Glomerular visceral epithelial cell (primary cell): ENCODE measurements at regions not wholly inside any gene's neighbourhood (a gene's known extent, or its start where the extent isn't known, plus 50 kb on each side); places are given as distances from the start of the nearest gene placed in this dataset.

Experiments used
- DNase-seq: peaks from one replicate; pipeline ENCODE4 v3.0.0-alpha.2; 2016; ENCODE audit errors: extremely low spot score

DNA sequence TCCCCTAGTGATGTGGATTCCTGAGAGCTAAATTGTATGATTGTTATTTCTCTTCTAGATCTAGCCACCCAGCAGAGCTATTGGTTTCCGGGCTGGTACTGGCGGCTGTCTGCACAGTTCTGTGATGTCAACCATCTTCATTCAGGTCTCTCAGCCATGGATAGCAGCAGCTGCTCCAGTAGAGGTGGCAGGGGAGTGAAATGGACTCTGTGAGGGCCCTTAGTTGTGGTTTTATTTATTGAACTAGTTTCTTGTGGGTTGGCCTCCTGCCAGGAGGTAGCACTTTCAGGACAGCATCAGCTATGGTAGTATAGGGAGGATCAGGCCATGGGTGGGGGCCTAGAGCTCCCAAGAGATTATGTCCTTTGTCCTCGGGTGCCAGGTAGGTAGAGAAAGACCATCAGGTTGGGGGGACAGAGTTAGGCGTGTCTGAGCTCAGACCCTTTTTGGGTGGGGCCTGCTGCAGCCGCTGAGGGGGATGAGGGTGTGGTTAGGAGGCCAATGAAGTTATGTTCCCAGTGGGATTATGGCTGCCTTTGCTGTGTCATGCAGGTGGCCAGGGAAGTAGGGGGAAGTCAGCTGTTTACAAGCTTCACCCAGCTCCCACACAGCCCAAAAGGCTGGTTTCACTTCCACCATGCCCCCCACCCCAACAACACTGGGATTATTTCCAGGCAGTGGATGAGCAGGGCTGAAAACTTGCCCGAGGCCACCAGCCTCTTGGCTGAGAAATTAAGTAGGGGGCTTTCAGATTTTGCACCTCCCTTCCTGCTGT lies 55.1 kb upstream of the RGS4 start:
- peak; percentile 49 for DNase-seq

DNA sequence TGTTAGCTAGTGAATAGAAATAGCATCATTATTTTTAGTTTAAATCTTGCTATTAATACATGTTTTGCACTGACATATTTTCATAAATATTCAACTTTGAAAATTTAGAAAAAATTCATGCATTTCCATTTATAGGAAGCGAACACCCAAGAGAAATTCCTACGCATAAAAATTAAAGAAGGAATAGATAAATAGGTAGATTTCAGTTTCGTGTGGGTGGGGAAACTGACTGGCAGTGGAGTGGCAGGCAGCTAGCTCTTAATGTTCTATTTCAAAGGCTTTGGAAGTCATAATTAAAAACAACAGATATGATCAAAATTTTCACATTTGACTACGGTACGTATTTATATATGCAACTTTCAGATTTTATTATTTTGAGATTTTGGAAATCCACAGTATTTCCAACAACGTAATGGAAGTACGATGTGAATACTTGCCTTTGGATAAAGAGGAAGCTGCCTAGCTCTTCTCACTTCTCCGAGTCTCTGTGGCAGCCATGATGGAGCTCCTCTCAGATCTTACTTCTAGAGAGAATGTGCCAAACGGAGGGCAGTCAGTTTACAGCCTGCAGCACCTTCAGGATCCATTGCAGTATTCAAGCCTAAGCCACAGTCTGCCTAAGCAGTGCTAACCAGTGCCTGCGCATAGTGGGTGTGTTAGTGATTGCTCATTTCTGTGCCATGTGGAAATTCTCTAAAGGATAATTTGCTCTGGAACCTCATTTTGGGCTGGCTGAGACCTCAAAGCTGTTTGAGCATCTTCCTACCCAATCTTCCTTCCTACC lies 62.9 kb upstream of the RGS4 start:
- DNase-seq: no peak

DNA sequence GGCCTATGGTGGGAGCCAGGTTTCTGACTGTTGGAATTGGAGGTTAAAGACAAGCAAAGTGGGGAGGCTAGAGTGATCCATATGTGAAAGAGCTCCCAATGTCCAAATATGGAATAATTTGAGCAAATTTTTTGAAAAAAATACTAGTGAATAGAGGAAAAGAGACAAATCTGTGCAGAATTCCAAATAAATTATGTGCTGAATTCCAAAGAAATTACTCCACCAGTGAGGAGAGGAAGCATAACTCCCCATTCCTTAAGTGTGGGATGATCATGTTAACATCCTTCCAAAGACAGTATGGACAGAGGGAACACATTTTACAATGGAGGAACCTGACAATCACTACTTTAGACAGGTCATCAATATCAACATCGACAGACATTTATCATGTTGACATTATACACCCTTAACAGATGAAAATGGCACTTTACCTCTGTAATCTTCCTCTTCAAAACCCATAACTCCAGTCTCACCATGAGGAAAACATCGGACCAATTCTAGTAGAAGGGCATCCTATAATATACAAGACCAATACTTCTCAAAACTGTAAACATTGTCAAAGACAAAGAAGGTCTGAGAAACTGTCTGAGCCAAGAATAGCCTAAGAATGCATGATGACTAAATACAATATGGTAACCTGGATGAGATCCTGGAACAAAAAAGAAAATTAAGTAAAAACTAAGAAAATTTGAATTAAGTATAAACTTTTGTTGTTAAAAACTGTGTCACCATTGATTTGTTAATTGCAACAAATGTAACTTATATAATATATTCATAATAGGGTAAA lies 71.5 kb upstream of the RGS4 start:
- DNase-seq: no peak

DNA sequence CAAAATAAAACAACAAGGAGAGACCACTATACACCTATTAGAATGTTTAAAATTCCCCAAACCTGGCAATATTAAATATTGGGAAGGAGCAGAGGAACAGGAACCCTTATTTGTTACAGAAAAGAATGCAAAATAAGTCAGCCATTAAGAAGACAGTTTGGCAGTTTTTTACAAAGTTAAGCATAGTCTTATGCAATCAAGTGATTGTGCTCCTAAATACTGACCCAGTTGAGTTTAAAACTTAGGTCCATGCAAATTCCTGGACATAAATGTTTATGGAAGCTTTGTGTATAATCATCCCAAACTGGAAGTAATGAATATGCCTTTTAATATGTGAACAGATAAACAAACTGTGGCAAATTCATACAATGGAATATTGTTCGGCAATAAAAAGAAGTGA lies 72.9 kb upstream of the RGS4 start:
- no peak for DNase-seq

DNA sequence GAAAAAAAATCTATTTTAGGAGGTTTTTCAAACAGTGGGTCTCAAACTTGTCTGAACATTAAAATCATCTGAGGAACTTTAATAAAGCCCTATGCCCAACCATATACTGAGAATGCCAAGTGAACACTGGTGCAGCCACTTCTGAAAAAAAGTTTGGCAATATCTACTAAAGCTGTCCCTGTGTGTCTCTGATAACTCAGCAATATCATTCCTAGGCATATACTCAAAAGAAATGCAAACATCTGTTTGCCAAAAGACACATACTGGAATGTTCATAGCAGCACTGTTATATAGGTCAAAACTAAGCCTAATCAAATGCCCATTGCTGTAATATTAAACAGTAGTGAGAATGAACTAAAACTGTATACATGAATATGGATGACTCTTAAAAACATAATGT lies 74.2 kb upstream of the RGS4 start:
- DNase-seq: no peak

DNA sequence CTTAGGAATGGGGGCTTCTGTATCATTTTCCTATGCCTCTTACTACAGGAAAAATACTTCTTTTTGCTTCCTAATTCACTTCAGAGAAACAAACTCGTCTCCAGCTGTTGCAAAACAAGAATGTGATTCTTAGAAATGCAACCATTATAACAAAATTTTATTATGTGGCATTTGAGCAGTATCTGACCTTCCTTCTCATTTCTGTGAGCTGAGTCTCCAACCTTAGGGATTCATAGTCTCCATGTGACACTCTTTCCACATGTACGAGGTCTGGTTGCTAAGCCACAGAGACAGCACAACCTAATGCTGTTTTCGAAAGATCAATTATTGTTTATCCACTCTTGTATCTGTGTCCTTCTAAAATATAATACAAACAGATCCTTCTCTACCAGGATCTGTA lies 75.3 kb upstream of the RGS4 start:
- no peak for DNase-seq

DNA sequence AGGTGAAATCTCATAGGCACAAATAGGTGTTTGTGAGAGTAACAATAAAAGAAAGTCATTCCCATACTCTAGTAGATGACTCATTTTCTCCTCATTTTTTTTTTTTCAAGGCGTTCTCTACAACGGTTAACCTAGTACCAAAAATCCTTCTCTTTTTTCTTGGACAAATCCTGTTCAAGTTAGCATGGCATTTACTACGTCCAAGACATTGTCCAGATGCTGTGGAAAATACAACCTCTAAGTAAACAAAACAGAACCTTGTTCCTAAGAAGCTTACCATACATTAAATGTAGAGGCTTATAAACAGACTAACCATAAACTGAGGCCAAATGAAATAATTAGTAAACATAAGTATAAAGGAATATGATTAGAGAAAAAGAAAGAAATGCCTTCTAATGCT lies 76.2 kb upstream of the RGS4 start:
- DNase-seq: no peak

DNA sequence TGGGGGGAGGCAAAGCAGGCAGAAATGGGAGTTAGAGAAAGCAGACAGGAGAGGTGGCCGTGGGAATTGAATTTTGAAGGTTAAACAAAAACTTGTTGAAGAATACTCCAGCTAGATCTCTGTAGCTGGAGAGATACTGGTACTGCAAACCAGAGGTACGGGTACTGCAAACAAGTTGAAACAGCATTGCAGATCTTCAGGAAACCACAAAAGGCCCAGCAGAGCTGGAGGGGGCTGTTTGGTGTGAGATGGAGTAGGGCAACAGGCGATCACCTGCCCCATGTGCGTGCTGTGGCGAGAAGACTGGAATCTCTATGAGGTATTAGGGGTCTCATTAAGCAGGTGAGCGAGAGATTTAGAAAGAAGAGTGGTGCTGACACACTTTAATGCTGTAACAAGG lies 77.7 kb upstream of the RGS4 start:
- no peak for DNase-seq

DNA sequence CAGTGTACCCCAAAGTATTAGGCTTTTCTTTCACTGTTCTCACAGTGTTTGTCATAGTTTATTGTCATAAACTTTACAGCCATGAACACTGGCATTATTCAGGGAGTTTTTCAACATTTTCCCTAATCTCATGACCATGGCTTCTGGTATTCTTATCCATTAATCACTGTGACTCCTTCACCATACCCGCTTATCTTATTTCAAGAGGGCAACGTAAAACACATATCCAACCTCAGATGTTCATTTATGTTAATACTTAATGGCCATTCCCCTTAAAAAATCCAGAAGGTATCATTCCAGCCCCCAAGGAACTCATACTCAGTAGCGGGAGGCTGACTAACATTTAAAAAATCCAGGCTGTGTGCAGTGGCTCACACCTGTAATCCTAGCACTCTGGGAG lies 78.5 kb upstream of the RGS4 start:
- no peak for DNase-seq

DNA sequence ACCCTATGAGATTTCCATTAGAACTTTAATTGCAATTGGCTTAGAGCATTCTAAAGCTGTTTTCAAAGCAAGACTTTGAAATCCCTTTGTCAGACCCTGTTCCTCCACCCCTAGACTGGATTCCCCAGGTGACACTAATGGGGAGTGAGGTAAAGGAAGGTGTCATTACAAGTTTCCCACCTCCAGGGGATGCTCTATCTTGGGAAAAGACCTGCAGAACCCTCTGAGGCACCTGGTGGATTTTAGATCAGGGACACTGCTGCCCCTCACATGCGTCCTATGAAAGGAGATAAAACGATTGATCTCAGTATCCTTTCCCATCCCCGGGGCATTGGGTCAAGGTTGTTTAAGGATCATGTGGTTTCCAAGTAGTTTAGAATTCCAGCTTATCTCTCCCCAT lies 80.3 kb upstream of the RGS4 start:
- DNase-seq: no peak

DNA sequence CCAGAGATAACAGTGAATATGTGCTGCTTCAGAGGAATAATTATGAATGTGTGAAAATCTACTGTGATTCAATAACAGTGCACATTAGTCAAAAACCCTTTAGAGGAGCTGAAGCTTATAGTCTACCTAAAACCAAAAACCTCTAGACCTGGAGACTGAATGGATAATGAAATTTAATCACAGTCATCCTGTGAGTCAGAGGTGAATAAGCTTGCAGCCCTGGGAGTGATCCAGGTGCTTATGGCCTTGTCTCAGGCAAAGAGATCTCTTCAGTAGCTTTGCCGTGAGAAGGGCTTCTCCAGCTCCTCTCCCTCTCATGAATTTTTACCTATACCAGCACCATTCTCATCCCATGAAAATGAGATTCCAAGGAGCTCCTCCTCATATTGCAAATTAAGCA lies 81.3 kb upstream of the RGS4 start:
- peak; percentile 54 for DNase-seq

DNA sequence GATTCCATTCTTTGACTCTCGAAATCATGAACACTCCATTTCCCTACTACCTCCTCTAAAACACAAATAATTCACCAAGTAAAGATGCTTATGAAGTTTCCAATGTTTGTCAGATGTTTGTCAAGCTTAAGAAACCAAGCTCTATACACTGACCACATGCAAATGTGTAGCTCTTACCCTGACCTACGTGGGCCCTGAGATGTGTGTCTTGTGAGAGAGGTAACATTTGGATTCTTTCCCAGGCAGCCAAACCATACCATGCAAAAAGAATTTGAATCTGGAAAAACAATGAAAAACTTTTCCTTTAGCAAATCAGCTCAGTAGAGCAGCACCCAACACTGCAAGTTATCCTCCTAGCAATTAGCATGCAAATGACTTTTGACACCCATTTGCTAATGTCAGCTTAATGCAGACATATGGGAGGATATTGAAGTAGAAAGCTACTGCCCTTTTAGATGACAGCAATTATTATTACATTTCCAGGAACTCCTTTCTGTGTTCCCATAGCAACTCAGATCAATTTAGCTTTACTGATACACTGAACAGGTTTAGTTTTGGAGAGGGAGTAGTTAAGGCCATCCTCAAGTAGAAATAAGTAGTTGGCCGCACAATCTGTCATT lies 83.2 kb upstream of the RGS4 start:
- no peak for DNase-seq

DNA sequence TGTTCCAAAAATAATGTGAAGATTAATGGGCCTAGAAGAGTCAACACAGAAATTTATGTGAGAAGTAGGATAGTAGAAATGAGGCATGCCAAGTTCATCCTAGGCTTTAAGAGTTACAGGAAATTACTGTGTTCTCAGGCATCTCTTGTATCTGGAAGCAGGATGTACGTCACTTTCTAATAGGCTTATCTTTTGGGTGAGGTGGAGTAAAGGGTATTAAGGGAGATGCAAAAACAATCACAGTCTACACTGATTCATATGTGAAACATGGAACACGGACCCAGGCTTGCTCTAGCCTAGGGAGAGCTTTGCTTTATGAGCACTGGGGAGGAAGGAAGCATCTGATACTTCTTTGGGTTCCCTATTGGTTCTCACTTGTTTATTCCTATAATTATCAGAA lies 84.5 kb upstream of the RGS4 start:
- DNase-seq: no peak

DNA sequence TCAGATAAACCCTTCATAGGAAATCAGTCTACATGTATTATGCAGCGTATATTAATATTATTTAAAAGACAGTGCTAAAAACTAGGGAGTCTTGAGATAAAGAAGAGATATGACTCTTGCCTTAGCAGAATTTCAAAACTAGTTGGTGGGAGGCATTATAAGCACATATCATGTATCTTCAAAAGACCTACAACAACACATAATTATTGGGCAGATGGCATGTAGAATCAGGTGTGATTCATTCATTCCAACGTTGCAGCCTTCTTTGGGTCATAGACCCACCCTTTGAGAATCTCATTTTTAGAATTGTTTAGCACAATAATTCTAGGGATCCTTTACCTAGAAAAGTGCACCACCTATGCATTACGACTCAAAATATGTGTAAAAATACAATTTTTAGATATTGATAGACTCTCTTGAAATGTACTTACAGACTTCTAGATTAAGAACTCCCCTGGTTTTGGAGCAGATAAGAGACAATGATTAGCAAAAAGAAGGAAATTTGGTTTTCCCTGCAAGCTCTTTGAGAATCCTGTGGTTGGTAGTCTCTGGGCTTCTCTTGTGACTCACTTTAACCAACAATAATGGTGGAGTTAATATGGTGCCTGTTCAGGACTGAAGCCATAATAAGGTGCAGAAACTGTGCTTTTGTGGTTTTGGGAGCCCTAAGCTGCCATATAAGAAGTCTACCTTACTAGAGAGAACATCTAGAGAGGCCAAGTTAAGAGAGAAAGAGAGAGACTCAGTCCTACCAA lies 85.3 kb upstream of the RGS4 start:
- DNase-seq: no peak

DNA sequence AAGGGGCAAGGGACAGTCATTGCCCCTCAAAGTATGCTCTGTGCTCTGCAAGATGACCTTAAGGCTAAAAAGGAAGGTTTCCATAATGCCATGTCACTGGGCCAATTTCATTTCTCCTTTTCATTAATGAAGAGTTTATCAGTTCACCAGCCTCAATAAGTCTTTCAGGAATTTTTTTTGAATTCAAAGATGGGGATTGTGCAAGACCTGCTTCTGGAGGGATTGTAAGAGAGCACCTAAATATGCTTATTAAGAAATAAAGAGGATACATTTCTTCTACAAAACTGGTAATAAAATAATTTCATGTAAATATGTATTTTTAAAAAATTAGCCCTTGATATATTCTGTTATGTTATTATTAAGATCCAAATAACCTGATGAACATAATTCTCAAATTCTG lies 86.8 kb upstream of the RGS4 start:
- DNase-seq: no peak

DNA sequence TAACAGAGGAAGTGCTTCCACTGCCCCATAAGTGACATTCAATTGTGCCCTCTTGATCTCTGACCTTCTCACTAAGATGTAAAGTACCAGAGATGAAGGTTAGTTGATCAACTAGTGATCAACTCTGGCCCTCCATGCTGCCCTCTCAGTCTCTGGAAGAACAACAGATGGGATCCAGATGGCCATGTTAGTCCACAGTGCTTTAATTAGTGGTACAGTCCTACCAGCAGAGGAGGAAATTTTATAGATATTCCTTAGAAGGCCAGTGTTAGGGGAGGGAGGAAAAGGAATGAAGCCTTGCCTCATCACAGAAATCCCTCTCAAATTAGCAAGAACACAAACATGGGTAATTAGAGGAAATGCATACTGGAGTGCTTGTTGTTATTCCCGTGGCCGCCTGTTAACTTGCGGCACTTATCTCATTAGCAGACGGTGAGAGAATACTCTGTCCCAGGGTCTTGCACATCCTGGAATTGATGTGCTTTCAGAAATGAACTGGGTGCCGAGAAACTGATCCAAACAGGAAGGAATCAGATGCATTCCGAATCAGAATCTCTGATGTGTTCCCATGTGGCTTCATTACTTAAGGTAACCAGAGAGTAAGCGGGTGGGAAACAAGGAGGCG lies 91.1 kb upstream of the RGS4 start:
- DNase-seq: no peak

DNA sequence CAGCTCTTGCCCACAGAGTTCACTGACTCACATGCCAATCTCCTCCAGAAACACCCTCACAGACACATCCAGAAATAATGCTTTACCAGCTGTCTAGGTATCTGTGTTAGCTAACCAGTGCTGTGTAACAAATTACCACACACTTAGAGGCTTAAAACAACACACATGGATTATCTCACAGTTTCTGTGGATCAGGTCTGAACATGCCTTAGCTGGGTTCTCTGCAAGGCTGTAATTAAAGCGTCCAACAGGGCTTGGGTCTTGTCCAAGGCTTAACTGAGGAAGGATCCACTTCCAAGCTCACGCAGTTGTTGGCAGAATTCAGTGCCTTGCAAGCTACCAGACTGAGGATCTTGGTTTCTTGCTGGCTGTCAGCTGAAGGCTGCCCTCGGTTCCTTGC lies 92.5 kb upstream of the RGS4 start:
- peak; percentile 26 for DNase-seq

DNA sequence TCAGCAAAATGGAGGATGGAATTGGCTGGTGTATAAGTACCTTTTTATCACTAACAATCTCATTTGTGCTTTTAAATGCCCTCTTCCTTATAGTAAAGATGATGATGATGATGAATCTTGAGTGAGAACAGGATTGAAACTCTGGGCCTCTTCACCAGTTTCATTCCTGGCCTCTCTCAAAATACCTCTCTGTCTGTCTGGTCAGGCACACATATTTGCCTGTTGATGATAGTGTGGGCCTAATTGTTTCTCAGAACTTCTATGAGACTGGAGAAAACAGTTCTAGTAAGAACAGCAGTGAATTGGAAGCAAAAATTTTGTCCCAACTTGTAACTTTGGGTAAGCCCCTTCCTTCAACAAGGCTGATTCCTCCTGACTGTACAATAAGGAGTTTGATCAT lies 94.4 kb upstream of the RGS4 start:
- DNase-seq: no peak

DNA sequence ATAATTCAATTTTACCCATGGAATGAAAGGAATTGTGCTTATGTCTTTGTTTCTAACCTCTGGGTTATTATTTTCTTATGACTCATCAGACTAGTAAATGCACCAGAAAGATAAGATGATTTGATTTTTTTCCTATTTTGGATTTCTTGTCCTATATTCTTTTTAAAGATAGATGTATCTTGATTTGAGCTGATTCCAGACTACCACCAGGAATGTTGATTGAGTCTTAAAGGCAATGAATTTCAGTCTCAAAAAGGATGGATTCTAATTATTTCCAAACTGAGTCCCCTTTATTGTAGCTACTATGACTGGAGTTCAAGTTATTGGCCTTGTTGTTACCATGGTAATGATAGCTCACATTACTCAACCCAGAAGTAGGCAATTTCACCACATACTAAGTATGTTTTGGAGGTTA lies 95.8 kb upstream of the RGS4 start:
- DNase-seq: peak; percentile 50

DNA sequence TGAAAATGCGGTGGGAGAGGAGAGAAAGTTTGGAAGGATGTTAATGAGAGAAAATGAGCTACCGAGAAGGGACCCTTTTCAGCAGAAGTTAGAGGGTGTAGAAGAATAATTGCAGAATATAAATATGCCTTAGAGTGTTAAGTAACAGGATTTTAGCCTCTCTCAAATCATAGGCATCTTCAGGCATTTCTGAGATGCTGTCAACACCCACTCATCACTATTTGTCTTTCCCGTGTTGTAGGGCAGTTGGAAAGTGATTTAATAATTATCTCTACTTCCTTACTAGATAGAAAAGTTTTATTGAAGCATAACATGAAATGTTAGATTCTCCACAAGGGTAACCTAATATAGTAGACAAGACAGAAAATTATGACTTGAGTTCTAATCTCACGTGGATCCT lies 96.4 kb upstream of the RGS4 start:
- no peak for DNase-seq

DNA sequence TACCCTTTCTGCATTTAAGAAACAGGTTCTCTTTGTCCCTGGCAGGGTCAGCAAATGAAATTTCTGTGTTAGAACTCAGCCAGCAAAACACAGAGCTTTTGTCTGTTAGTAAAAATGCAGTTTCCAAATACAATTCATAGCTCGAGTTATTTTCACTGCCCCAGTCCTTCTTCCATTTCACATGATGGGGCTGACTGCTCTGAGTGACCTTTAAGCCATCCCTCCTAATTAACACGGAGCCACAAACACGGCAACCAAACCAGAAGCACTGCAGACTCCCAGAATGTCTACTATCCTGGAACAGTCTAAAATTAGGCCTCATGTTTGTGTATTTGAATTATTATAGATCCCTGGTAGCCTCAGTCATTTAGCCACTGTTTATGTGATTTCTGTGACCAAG lies 99.1 kb upstream of the RGS4 start:
- DNase-seq: no peak
